ENCODE measurements at regions not wholly inside any gene's neighbourhood (a gene's known extent, or its start where the extent isn't known, plus 50 kb on each side); places are given as distances from the start of the nearest gene placed in this dataset.
"Not testable (repeated sequence)": the region's sequence is repeated elsewhere in the genome, so short reads cannot be mapped to it uniquely, and the experiment has no call there.

GRCh38 chr20:26058446-26058845 lies 361.8 kb upstream of the ZNF337 start:
- TF ChIP-seq POLR2AphosphoS5, CTCF (IDR thresholded peaks at IDR 0.05): not testable (repeated sequence)

Measured in upper lobe of left lung (tissue), 4 donors.